Kidney epithelial cell (primary cell): ENCODE measurements at regions not wholly inside any gene's neighbourhood (a gene's known extent, or its start where the extent isn't known, plus 50 kb on each side); places are given as distances from the start of the nearest gene placed in this dataset.

Source experiments
- DNase-seq: peaks from one replicate; pipeline ENCODE4 v3.0.0-alpha.2; 2010; ENCODE audit warnings: low read depth
- H3K27me3 ChIP-seq: 2 replicates; pipeline ENCODE4 v1.6.0; 2011; ENCODE audit warnings: low read length; ENCODE audit not compliant: control insufficient read depth, insufficient read depth
- H3K36me3 ChIP-seq: 2 replicates; pipeline ENCODE4 v1.5.1; 2011; ENCODE audit warnings: low read length; ENCODE audit not compliant: control insufficient read depth, insufficient read depth
- H3K4me3 ChIP-seq: 2 replicates; pipeline ENCODE4 v1.5.1; 2011; ENCODE audit warnings: low read depth, mild to moderate bottlenecking, control low read depth, low read length
- TF ChIP-seq, protein P1 (sequence below): IDR thresholded peaks from 2 replicates; pipeline ENCODE4 v1.5.1; 2011; ENCODE audit warnings: mild to moderate bottlenecking, moderate library complexity, low read length, control low read depth, inconsistent platforms; ENCODE audit not compliant: insufficient read depth, poor library complexity, severe bottlenecking

DNA sequence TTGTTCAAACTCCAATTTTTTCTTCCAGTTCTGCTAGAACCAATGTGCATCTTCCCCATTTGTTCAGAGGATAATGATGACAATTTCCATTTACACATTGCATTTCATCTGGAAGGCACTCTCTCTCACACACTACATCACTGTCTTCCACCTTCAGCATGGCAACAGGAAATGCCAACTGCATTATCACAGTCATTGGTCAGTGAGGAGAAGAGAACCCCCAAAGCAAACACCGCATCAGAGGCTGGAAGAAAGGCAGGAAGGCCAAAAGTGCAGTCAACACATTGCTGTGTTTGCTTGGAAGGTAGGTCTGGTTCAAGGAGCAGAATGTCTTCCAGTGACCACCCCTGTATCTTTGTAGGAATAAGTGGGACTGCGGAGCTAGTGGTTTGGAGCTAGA lies 192.2 kb upstream of the RHOBTB1 start:
- Histone ChIP-seq H3K36me3 (no peaks in the 10 kb centered on the region), H3K4me3 (no peak overlapping the region), H3K27me3 (no peaks in the 10 kb centered on the region)
- TF ChIP-seq, protein P1, sequence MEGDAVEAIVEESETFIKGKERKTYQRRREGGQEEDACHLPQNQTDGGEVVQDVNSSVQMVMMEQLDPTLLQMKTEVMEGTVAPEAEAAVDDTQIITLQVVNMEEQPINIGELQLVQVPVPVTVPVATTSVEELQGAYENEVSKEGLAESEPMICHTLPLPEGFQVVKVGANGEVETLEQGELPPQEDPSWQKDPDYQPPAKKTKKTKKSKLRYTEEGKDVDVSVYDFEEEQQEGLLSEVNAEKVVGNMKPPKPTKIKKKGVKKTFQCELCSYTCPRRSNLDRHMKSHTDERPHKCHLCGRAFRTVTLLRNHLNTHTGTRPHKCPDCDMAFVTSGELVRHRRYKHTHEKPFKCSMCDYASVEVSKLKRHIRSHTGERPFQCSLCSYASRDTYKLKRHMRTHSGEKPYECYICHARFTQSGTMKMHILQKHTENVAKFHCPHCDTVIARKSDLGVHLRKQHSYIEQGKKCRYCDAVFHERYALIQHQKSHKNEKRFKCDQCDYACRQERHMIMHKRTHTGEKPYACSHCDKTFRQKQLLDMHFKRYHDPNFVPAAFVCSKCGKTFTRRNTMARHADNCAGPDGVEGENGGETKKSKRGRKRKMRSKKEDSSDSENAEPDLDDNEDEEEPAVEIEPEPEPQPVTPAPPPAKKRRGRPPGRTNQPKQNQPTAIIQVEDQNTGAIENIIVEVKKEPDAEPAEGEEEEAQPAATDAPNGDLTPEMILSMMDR: no peak
- DNase-seq: peak; percentile 18

GRCh38 chr10:61135276-61135721 lies 191.3 kb upstream of the RHOBTB1 start:
- TF ChIP-seq, protein P1: no peak
- no peaks in the 10 kb centered on the region for H3K36me3 ChIP-seq
- H3K4me3 ChIP-seq: no peak overlapping the region
- no peaks in the 10 kb centered on the region for H3K27me3 ChIP-seq
- peak; percentile 9 for DNase-seq

DNA sequence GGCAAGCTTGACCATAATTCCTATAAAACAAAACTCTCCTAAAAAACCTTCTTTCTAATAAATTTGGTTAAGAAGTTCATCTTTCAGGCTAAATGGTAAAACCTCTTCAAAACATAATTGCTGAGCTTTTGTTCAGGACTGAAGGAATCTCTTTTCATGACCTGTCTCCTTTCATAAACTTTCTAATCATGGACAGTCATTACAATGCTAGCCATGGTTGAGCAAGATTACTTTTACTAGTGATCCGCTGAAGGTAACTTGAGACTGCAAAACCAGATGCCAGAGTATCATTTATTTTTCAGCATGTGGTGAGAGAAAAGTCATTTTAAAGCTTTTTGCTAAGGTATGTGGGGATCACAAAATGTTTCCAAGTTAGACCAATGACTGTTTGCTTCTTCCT lies 186.4 kb upstream of the RHOBTB1 start:
- Histone ChIP-seq H3K27me3 (no peaks in the 10 kb centered on the region), H3K4me3 (no peak overlapping the region), H3K36me3 (no peaks in the 10 kb centered on the region)
- DNase-seq: no peak
- TF ChIP-seq, protein P1: no peak

DNA sequence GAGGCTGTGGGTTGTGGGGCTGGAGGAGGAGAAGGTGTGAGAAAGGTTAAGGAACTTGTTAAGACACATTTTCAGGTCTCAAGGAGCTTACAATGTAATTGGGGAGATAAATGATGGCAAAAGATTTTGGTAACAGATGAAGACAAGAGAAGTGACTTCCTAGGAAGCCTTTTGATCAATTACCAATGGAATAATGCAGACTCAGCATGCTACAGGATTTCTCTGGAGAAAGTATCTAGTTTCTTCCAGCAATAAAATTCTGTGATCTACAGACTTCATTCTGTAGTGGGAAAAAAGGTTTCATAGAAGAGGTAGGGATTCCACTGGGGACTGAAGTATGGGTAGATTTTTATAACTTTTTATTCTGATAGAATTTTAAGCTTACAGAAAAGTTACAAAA lies 184.2 kb upstream of the RHOBTB1 start:
- Histone ChIP-seq H3K27me3 (no peaks in the 10 kb centered on the region), H3K36me3 (no peaks in the 10 kb centered on the region), H3K4me3 (no peak overlapping the region)
- TF ChIP-seq, protein P1: no peak
- no peak for DNase-seq

DNA sequence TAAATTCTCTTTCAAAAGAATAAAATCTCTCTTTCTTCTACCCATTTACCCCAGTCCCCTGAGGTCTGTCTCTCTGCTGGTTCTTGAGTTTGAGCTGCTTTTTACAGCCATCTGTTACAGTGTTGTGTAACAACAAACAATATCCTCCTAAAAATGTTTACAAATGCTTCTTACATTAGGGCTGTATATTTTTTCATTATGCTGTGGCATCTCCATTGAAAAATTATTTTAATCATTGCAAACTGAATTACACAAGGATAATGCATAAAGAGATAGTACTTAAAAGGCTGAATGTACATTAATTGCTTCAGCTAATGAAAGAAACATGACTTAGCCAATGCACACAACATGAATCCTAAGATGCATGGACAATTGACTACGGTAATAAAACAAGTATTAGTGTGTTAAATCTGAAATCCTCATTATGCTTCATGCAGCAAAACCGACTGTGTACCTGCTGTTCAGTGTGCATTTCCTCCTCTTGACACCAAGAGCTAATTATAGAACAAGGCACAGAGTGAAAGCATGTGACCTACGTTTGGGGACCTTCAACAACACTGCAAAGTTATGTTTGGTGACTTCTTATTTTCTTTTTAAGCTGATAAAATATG lies 181.7 kb upstream of the RHOBTB1 start:
- Histone ChIP-seq H3K36me3 (no peaks in the 10 kb centered on the region), H3K27me3 (no peaks in the 10 kb centered on the region), H3K4me3 (no peak overlapping the region)
- TF ChIP-seq, protein P1: no peak
- no peak for DNase-seq

DNA sequence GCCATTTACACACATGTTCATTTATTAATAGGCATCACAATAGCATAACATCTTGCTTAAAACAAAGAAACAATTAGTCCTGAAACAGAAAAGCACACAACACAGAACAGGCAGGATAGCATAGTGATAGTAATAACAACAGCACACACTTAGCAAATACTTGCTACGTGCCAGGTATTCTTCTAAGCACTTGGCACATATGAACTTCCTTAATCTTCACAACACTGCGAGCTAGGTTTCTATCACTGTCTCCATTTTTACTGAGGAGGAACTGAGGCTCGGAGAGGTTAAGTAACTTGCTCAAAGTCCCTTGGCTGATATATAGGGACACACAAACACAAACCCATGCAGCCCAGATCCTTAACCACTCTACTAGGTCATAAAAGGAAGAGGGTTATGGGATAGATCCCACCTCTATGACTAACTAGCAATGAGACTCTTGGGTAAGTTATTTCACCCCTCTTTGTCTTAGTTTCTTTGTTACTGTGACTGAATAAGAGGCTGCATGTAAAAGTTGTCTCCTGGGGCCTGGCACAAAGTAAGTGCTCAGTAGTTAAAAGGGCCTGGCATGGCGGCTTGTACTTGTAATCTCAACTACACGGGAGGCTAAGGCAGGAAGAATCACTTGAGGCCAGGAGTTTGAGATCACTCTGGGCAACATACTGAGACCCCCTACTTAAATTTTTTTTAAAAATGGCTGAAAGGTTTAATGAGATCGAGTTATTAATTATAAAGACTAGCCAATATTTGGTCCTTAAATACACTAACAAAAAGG lies 181.0 kb upstream of the RHOBTB1 start:
- DNase-seq: no peak
- TF ChIP-seq, protein P1: no peak
- H3K36me3 ChIP-seq: no peaks in the 10 kb centered on the region
- no peaks in the 10 kb centered on the region for H3K27me3 ChIP-seq
- H3K4me3 ChIP-seq: no peak overlapping the region
